Stomach (tissue), 8 donors: ENCODE measurements at regions not wholly inside any gene's neighbourhood (a gene's known extent, or its start where the extent isn't known, plus 50 kb on each side); places are given as distances from the start of the nearest gene placed in this dataset.

Experiments used
- DNase-seq, 2 donors: peaks; one replicate each; pipeline versions ENCODE4 v3.0.0 to v3.0.0-alpha.2; 2013 to 2019
- H3K27ac ChIP-seq, 5 donors: fragments of 200-600 bp in 4 of 5; sonication (generic) in 4 of 5; one replicate each; pipeline ENCODE4 v1.5.1; 2013 to 2019; ENCODE audit warnings: mild to moderate bottlenecking in 1 of 5, moderate library complexity in 1 of 5
- H3K27me3 ChIP-seq, 3 donors: fragments of 200-600 bp; sonication (generic); one replicate each; pipeline ENCODE4 v1.5.1; 2017 to 2019; ENCODE audit warnings: mixed run types in 1 of 3
- H3K36me3 ChIP-seq, 4 donors: fragments of 200-600 bp; sonication (generic); 1 replicate in 3 of 4; 2 replicates in 1 of 4; pipeline ENCODE4 v1.5.1; 2016 to 2019
- H3K4me1 ChIP-seq, 4 donors: fragments of 200-600 bp; sonication (generic); one replicate each; pipeline ENCODE4 v1.5.1; 2016 to 2019
- H3K4me3 ChIP-seq, 4 donors: fragments of 200-600 bp; sonication (generic) in 3 of 4; one replicate each; pipeline ENCODE4 v1.5.1; 2016 to 2019; ENCODE audit warnings: mild to moderate bottlenecking in 1 of 4
- H3K9me3 ChIP-seq, 4 donors: fragments of 200-600 bp; sonication (generic); one replicate each; pipeline ENCODE4 v1.5.1; 2016 to 2019
- CTCF ChIP-seq, 7 experiments: fragments of 450-650 bp in 4 of 7; fragments of 200-600 bp in 3 of 7; sonication (generic) in 3 of 7; IDR thresholded peaks; one replicate each; pipeline ENCODE4 v1.5.1; 2016 to 2019; ENCODE audit warnings: antibody characterized with exemption in 7 of 7, control low read depth in 2 of 7, mild to moderate bottlenecking in 1 of 7
- EP300 ChIP-seq: sonication (generic); formaldehyde crosslinking; IDR thresholded peaks from one replicate; pipeline ENCODE4 v1.6.1; 2017; ENCODE audit warnings: antibody characterized with exemption
- POLR2A ChIP-seq, 4 donors: fragments of 450-650 bp; IDR thresholded peaks; one replicate each; pipeline ENCODE4 v1.6.1; 2016; ENCODE audit warnings: antibody characterized with exemption in 4 of 4, control low read depth in 2 of 4, mild to moderate bottlenecking in 1 of 4, moderate library complexity in 1 of 4
- POLR2AphosphoS5 ChIP-seq, 3 donors: sonication (generic); formaldehyde crosslinking; IDR thresholded peaks; one replicate each; pipeline ENCODE4 v1.6.1; 2016; ENCODE audit warnings: antibody characterized with exemption in 3 of 3
- WGBS, 5 donors: extraction: QIAGEN DNeasy Blood & Tissue Kit in 3 of 5; methylation state at CpG; one replicate each; pipeline versions ENCODE4 v1.1.5 to v1.1.7; 2013 to 2018; 5-methylcytosine and 5-hydroxymethylcytosine counted together
- intact Hi-C: fragments of 100-400 bp; cut with DNase I; formaldehyde crosslinking; loops from one replicate; pipeline ENCODE4 v1.15.1; 2023; ENCODE audit warnings: low total_unique reads
- donor health status: healthy with polysubstance abuse.
- donor health status: Bipolar disorder and iron deficiency.
- donor health status: healthy.

GRCh38 chr1:81498471-81499462, 302.0 kb upstream of the ADGRL2 start:
- intact Hi-C loops = no loop called here
- 24 to 52% (median 39%) methylated on average over 5 of the region's 5 CpGs for WGBS, 5 donors
- no peaks in the 10 kb centered on the region for H3K9me3 ChIP-seq

DNA sequence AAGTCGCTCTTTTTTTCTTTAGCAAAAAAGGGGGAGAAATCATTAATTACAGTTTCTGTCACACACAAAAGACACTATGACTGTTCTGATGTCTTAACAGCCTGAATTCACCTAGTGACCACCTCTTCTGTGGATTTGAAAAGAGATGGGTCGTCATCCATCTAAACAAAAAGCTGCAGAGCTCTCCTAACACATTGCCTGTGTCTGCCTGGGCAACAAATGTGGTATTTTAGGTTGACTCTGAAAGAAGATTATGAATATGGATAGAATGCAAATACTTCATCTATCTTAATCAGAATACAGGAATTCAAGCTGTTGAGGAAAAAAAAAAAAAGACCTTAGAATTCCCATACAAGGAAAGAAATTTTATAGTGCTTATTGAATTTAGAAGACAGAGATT, 304.4 kb upstream of the ADGRL2 start:
- WGBS, 5 donors = 86 to 94% (median 92%) methylated on average over 2 of the region's 2 CpGs
- Histone ChIP-seq H3K27me3 (no peaks in the 10 kb centered on the region), H3K4me3 (no peak overlapping the region), H3K4me1 (peaks cover 0 to 12% (median 3%) of the 10 kb centered on the region in 4 donors), H3K27ac (no peak overlapping the region), H3K36me3 (no peaks in the 10 kb centered on the region), H3K9me3 (no peaks in the 10 kb centered on the region)
- no peak for TF ChIP-seq POLR2AphosphoS5 (IDR thresholded peaks at IDR 0.05)
- no peak for TF ChIP-seq EP300
- TF ChIP-seq CTCF (IDR thresholded peaks at IDR 0.05) = no peak
- TF ChIP-seq POLR2A (IDR thresholded peaks at IDR 0.05) = no peak
- DNase-seq = no peak
- intact Hi-C loops = no loop called here

More at GRCh38 chr1:81498471-81499462, 302.0 kb upstream of the ADGRL2 start:
- peak in 1 of 2 donors; percentile 3 for DNase-seq
- Histone ChIP-seq H3K27me3 (no peaks in the 10 kb centered on the region), H3K4me1 (peaks cover 0 to 6% (median 3%) of the 10 kb centered on the region in 4 donors), H3K27ac (no peak overlapping the region), H3K4me3 (no peak overlapping the region), H3K36me3 (no peaks in the 10 kb centered on the region)
- no peak for TF ChIP-seq POLR2AphosphoS5 (IDR thresholded peaks at IDR 0.05)
- no peak for TF ChIP-seq POLR2A (IDR thresholded peaks at IDR 0.05)
- TF ChIP-seq CTCF (IDR thresholded peaks at IDR 0.05) = no peak
- no peak for TF ChIP-seq EP300

- Histone ChIP-seq H3K9me3 (peaks cover 0 to 17% (median 7%) of the 10 kb centered on the region in 4 donors), H3K4me1 (peaks cover 0 to 6% (median 1%) of the 10 kb centered on the region in 4 donors), H3K27ac (peak overlapping the region in 1 of 5 donors; percentile 31), H3K36me3 (no peaks in the 10 kb centered on the region), H3K4me3 (no peak overlapping the region), H3K27me3 (no peaks in the 10 kb centered on the region)
- intact Hi-C loops = no loop called here
- 44 to 68% (median 58%) methylated on average over 5 of the region's 5 CpGs for WGBS, 5 donors
- TF ChIP-seq EP300 (no peak), POLR2AphosphoS5 (IDR thresholded peaks at IDR 0.05) (no peak), POLR2A (IDR thresholded peaks at IDR 0.05) (no peak), CTCF (IDR thresholded peaks at IDR 0.05) (no peak)
- DNase-seq = peak in 1 of 2 donors; percentile 48
These were observed 307.4 kb upstream of the ADGRL2 start for GRCh38 chr1:81493102-81493869.

GRCh38 chr1:81492628-81493027, 308.1 kb upstream of the ADGRL2 start:
- DNase-seq = no peak
- Histone ChIP-seq H3K27me3 (no peaks in the 10 kb centered on the region), H3K4me1 (peaks cover 0 to 5% (median 0%) of the 10 kb centered on the region in 4 donors), H3K36me3 (no peaks in the 10 kb centered on the region), H3K27ac (peak overlapping the region in 1 of 5 donors; percentile 15), H3K4me3 (no peak overlapping the region), H3K9me3 (peaks cover 0 to 17% (median 7%) of the 10 kb centered on the region in 4 donors)
- TF ChIP-seq POLR2AphosphoS5 (IDR thresholded peaks at IDR 0.05) (no peak), EP300 (no peak), CTCF (IDR thresholded peaks at IDR 0.05) (no peak), POLR2A (IDR thresholded peaks at IDR 0.05) (no peak)
- WGBS, 5 donors = 77 to 93% (median 85%) methylated on average over 1 of the region's 1 CpG
- intact Hi-C loops = no loop called here
